ENCODE measurements at regions not wholly inside any gene's neighbourhood (a gene's known extent, or its start where the extent isn't known, plus 50 kb on each side); places are given as distances from the start of the nearest gene placed in this dataset.

DNA sequence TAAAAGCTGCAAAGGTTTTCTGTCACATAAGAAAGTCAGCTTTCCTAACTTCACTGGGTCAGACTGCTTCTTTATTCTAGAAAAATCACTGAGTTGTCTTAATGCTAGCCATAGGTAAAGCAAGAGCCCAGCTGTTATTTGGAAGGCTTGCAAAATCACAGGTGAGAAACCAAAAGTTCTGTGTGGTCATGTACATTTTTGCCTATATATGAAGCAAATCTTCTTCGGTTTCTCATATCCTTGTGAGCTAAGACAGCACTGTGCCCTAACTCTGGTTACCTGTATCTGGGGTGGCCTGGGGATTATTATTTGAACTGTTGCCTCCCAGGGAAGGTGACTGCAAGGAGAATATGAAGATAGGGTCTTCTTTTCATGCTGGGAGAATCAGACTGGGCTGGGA lies 444.9 kb upstream of the CLINT1 start:
- DNase-seq = no peak

DNA sequence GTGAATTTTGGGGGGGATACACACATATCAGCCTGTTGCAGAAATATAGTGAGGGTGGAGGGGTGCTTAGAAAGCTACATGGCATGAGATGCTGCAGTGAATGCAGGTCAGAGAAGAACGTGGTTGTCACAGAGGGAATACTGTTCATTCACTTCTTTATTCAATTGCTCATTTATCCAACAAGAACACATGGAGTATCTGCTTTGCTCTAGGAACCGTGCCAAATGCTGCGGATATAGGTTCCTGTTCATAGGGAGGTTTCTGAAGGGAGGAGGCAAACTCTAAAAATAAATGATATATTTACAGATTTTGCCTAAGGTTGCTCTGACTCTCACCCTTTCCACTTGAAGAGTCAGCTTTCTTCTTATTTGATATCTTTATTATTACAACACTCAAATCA lies 444.3 kb upstream of the CLINT1 start:
- DNase-seq = peak in 1 of 3 donors; percentile 84

- no peak for DNase-seq
Measured at GRCh38 chr5:158302029-158302428, 443.1 kb upstream of the CLINT1 start.

GRCh38 chr5:158301186-158301585 lies 442.2 kb upstream of the CLINT1 start:
- peak in 1 of 3 donors; percentile 0 for DNase-seq

GRCh38 chr5:158300256-158300655 lies 441.3 kb upstream of the CLINT1 start:
- DNase-seq = no peak

DNA sequence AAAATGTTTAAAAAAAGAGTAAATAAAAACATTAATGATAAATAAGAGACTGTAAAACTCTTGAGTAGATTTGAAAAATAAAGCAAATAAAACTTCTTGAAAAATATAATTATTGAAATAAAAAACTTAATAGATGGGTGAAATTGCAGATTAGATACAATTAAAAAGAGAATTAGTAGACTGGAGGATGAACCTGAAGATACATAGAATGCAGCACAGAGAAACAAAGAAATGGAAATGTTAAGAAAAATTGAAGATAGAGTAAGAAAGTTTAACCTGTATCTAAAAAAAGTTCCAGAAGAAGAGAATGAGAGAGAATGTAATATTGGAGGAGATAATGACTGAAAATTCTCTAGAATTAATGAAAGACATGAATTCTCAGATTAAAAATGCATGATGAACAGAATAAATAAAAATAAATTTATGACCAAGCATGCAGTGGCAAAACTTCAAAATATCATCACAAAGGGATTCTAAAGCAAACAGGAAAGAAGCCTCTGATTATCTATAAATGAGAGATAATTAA lies 438.1 kb upstream of the CLINT1 start:
- no peak for DNase-seq

DNA sequence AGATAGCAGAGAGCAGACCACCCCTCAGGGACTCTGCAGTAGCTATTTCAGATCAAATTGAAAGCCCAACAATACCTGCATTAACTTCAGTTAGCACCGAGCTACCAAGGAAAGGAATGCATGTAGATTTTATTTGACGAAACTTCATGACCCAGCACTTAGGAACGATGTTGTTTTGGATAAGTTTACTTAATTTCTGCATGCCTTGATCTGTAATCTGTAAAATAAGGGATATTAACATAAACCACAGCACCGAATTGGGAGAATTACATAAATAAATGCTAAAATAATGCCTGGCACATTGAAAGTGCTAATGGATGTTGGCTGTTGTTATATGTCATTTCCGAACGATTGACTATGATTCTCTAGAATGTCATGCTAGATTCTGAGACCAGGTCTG lies 435.8 kb upstream of the CLINT1 start:
- DNase-seq = no peak

- DNase-seq = no peak
Measured at GRCh38 chr5:158292981-158293380, 434.0 kb upstream of the CLINT1 start.

- DNase-seq = no peak
Measured at GRCh38 chr5:158289967-158290366, 431.0 kb upstream of the CLINT1 start.

GRCh38 chr5:158288272-158288657 lies 429.3 kb upstream of the CLINT1 start:
- DNase-seq = no peak

DNA sequence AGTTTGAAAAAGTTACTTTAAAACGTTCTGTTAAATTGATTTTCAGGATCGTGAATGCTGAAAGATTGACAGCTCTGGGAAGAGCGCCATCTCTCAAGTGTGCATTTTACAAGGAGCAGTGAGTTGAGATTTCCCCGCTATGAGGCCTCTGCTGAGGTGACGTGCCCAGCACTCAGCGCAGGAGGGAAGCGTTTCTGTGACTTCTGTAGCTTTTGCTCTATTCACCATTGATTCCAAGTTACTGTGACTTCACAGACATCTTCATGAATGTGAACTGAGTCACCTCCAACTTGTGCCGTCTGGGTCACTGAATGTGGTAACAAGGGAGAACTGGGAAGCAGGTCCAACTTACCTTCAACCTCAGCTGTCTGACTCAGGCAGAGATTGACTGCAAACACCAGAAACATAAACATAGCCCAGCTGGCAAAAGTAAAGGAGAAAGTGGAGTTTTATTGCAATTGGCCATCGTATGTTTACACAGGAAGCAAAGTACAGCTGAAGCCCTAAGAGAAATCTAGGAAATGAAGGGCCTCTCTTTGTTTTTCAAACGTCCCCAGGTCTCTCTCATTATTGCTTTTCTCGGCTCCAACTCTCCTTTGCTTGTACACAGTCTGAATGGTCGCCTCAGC lies 428.8 kb upstream of the CLINT1 start:
- peak in 2 of 3 donors; percentile 53 to 87 for DNase-seq

DNA sequence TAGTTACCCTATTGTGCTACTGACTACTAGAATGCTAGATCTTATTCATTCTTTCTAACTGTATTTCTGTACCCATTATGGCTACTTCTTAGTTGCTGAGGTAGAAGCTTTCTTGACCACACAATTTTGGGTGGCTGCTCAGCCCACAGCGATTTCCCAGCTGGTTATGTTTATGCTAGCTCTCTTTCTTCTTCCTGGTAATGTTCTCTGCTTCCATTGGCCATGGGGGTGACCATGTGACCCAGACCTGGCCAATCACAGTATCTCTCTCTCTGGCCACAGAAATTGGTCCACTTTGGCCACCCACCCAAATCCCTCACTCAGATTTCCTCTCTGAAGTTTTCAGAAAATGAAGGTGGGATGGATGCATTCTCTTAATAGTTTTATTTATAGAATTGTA lies 427.9 kb upstream of the CLINT1 start:
- no peak for DNase-seq

GRCh38 chr5:158285698-158286097 lies 426.8 kb upstream of the CLINT1 start:
- no peak for DNase-seq

- DNase-seq = no peak
Measured at GRCh38 chr5:158284242-158284641, 425.3 kb upstream of the CLINT1 start.

DNA sequence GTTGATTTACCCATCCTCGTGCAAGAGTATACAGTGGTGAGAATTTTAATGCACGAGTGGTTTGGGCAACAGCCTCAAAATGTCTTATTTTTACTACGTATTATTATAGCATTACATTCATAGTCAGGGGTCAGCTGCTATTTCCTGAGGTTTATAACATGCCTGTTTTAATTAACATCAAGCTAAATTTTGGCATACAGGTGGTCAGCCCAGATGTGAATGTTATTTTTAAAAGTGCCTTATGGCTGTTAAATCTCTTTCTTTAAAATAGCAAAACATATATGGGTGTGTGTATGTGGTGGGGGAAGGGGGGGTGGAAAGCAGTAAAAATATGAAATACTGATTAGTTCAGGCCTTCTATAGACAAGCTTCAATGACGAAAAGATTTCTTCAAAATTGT lies 424.5 kb upstream of the CLINT1 start:
- peak in 1 of 3 donors; percentile 71 for DNase-seq

- no peak for DNase-seq
Measured at GRCh38 chr5:158278216-158278925, 419.4 kb upstream of the CLINT1 start.

DNA sequence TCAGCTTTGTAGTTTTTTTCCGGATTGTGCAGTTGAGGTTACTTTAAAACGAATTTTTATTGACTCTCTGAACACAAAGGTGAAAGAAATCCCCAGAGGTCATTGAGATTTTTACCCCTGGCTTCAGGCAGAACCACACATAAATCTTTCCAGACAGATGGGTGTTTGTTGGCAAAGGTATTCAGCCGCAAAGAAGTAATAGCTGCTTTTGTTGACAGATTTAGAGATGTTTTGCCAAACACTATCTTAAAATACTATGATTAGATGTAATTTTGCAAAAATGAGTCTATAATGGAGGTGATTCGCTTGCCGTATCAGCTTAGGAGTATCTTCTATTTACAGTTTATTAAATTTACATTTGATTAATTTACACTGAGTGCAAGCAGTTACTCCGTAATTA lies 418.3 kb upstream of the CLINT1 start:
- DNase-seq = no peak

DNA sequence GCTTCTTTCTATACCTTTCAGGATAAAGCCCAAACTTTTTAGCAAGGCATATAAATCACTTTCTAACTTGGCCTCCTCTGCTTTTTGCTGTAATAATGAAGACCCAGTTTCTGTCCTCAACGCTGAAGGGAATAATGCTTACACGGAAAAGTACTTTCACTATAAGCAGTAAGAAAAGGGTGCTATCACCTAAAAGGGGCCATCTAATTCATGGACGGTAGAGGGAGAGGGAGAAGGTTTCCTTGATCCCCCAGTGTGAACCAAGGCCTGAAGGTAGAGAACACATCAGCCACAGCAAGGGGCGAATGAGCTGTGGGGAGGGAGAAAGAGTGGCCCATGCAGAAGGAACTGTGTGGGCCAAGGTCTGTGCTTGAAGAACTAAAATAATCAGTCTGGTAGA lies 417.7 kb upstream of the CLINT1 start:
- DNase-seq = no peak

- DNase-seq = no peak
Measured at GRCh38 chr5:158275511-158275910, 416.6 kb upstream of the CLINT1 start.

- no peak for DNase-seq
Measured at GRCh38 chr5:158273035-158273434, 414.1 kb upstream of the CLINT1 start.

GRCh38 chr5:158272409-158272808 lies 413.5 kb upstream of the CLINT1 start:
- no peak for DNase-seq

- peak in 1 of 3 donors; percentile 15 for DNase-seq
Measured at GRCh38 chr5:158270996-158271554, 412.1 kb upstream of the CLINT1 start.

GRCh38 chr5:158268286-158268685 lies 409.3 kb upstream of the CLINT1 start:
- DNase-seq = no peak
